GM04504 (cell line): ENCODE measurements at regions not wholly inside any gene's neighbourhood (a gene's known extent, or its start where the extent isn't known, plus 50 kb on each side); places are given as distances from the start of the nearest gene placed in this dataset.
A peak's percentile ranks its signal among the peaks of the same experiment; 100 is the strongest.

Source experiments
- DNase-seq: peaks from one replicate; pipeline ENCODE4 v3.0.0-alpha.2; 2012; ENCODE audit warnings: low read depth

DNA sequence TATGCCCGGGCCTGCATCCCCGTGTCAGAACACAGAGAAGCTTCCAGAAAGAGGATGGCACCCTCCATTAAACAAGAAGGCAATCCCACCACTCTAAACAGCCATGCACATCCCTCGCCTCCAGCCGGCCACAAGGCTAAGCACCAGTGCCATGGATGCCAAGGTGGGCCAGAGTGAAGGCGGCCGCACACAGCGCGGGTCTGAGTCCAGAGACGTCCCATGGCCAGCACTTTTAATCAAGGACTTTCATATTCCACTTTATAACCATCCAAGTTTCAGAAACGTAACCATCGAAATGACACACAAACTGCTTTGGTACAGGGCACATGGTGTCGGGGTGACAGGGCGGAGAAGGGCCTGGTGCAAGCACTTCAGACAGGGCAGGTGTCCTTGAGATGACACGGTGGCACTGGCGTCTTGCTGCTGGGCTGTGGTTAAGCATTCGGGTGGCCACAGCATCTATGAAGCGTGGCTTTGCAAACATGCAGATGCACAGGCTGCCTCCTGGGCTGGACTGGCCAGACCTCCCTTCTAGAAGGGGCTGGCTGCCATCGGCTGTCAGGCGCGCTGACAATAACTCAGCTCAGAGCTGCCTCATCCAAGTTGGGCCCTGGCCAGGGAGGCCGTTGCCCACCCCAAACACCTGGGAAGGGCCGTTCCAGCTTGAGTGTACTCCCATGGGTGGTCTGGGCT is 117.2 kb downstream of the RFLNA start:
- DNase-seq = no peak

DNA sequence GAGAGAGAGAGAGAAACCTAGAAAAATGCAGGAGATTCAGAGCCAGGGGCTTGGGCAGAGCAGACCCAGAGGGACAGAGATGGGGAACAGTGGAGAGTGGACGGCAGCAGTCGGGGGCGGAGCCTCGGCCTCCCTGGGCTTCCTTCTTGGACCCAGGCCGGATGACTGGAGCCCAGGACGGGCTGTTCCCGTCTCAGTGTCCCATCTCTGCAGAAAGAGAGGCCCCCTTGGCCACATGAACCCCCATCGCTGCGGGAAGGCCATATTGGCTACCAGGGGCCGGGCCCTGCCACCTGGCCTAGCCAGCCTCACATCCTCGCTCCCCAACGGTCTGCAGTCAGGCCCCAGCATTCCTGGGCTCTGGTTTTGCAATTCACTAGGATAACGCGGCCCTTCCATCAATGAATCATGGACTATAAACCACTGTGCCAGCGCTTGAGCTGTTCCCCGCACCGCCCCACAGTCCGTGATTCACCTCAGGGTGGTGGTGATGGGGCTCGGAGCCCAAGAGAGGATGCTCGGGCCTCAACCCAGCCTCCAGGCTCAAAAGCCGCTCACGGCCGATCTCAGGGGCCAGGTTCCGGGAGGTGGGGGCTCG is 116.5 kb downstream of the RFLNA start:
- peak; percentile 96 for DNase-seq

DNA sequence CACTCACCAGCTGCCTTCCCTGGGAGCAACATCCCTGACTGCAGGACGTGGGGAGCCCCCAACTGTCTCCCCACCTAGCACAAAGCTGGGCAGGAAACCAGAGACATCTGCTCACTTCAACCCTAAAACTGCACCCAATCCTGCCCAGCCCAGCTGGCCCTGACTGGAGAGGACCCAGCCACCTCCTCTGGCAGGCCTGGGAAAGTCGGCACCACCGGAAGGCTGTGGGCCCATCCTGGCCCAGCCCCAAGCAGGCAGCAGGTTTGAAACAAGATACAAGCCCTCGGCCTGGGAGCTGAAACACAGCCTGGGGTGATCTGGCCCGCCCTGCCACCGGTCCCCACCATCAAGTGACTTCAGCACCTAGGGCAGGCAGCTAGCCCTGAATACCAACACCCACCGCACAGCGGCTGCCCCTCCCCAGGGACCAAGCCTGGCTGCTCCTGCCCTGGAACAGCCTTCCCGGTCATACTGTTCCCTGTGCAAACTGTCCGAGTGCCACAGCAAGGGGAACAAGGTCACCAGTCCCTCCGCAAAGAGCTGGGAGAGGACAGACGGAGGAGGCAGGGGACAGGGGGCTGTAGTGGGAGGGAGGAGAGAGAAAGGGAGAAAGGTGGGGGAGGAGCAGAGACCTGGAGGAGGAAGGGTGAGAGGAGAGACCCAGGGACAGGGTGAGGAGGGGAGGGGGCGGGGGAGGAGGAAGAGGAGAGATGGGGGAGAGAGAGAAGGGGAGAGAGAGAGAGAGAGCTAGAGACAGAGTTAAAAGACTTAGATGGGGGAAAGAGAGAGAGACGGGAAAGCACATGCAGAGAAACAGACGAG is 115.7 kb downstream of the RFLNA start:
- no peak for DNase-seq

DNA sequence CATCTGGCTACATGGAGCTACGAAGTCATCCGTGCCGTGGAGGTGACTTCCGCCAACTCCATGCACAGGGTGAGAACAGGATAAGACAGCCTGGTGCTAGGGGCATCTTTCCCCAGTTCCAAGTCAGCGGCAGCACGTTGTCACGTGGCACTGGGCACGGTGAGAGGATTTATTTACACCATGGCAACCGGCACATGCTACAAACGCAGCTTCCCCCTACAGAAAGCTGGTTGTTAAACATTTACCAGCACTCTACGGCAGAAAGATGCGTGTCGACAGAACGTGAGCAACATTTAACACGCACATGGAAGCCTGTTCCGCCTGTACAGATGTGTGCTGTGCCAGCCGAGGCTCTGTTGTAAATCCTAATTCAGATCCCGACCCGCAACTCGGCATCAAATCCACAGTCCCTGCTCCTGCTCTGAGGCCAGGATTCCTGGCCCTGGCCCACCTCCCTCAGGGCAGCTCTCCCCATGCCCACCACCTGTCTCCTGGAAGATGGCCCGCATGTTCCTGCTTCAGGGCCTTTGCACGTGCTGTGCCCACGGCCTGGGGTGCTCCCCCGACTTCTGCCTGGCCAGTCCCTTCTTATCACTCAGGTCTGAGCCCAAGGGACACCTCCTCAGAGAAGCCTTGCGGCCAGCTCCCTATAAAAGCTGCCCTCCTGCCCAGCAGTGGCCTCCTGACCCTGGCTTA is 114.1 kb downstream of the RFLNA start:
- no peak for DNase-seq

DNA sequence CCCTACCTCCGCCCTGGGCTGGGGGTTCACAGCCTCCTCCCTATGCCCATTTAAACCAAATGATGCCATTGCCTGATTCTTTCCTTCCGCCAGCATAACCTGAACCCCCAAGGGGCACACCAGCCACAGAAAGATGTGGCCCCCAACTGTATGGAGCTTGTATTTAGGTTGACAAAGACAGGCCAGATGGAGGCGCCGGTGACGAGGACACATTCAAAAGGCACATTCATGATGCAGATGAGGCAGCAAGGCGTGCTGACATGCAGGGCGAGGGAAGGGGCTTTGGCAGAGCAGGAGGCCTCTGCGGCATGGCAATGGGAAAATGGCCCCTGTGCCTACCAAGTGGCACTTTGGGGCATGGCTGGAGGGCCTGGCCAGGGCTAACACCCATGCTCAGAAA is 112.2 kb downstream of the RFLNA start:
- no peak for DNase-seq

DNA sequence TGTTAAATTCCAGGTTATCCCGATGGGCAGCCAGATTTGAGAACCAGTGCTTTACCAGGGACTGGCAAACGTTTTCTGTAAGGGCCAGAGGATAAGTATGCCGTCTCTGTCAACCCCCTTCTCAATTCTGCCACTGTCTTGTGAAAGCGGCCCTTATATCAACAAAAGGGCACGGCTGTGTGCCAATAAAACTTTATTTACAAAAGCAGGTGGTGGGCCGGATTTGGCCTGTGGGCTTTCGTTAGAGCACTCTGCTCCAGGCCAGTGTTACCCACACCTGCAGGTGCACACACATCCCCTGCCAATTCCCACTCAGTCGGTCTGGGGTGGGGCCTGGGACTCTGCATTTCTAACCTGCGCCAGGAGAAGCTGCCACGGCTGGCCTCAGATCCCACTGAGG is 111.2 kb downstream of the RFLNA start:
- no peak for DNase-seq

DNA sequence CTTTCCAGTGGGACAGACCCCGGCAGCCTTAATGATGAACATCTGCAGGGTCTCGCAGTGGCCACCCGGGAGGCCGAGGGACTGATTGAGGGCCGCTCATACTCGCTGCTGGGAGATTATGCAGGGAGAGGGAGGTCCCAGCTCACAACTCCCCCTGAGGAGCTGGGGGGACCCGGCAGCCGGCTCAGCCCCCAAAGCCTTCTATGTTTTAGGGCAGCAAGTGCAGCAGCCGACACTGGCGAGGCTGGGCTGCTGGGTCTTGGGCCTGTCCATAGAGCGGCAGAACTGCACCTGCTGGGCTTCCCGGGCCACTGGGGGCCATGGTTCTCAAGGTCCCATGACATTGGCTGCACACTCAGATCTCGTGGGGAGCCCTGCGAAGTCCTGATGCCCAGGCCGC is 110.7 kb downstream of the RFLNA start:
- no peak for DNase-seq

DNA sequence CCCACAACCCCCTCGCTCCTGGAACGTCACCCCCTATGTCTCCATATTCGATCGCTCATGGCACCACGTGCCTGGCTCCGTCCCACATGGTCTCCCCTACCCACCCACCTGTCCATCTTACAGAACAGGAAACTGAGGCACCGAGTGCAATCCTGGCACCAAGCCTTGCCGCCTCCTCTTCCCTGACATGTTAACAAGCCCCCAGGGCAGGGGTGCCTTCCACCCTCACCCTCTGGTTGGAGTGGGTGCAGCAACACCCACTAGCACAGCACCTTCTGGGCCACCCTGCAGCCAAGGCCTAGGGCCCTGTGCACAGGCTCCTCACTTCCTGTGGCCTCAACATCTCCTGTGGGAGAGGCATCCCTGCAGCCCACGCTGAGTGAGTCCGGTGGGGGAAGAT is 110.3 kb downstream of the RFLNA start:
- DNase-seq = no peak

DNA sequence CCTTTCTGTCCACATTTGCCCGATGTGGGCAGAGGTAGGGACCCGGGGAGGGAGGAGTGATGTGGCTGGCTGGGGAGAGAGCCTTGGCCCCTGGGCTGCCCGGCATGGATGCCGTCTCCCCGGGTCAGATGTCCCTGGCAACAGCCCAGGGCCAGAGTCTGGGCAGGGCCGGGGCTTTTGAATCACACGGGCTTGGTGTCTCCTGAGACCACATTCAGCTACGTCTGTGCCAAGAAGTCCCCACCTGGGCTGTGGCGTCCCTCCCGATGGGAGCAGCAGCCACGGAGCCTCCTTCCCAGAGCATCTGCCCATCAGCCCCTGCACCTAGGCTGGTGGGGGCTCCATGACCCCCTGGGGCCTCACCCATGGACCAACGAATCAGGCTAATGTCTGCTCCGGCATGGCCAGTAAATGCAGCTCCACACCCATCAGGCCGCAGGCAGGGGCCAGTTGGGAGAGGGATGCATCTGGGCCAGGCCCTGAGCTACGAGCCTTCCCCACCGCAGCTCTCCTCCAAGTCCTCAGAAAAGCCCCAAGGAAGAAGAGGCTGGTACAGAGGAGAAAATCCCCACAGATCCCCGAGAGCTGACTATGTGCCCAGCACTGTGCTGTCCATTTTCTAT is 109.4 kb downstream of the RFLNA start:
- no peak for DNase-seq

DNA sequence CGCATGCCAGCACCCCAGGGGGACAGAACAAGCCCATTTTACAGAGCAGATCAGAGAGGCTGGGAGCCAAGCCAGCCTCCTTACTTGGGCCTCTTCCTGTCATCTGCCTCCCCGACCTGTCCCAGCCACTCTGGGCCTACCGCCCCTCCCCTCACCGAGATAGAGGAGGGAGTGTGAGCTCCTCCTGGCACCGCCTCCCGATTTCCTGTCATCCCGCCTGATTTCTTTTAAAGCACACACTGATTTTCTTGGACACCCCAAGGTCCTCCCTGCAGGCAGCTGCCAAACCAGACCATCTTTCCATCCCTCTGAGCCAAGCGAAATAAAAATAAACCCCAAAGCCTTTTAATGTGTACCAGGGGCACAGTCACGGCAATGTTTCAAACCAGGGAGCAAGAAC is 108.4 kb downstream of the RFLNA start:
- DNase-seq = no peak

DNA sequence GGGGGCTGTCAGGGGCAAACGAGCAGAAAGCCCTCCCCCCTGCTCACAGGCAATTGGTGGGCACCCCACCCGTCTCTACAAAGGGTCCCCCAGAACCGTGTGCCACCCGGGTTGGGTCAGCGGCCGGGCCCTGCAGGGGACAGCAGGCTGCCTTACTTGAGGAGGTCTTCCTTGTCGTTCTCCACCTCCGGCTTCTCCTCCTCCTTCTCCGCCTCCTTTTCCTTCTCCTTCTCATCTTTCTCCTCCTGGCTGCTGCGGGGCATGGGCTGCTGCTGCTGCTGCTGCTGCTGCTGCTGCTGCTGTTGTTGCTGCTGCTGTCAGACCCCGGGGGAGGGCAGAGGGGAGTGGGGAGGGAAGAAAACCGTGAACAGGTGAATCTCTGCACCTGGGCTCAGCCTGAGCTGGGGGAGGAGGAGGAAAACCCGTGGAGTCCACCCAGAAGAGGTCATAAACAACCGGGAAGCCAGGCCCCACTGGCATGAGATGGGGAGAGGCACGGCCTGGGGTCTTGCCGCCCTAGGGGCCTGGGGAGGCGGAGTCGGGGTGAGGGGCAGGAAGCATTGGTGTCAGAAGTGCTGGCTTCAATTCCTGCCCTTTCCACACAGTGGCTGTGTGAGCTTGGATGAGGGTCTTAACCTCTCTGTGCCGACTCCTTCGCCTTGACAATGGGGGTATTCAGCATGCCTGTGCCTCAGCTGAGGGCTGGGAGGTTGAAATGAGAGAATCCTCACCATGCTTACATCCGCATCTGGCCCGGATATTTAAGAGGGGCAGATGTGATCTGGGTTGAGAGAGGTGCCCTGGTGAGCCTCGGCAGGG is 107.6 kb downstream of the RFLNA start:
- no peak for DNase-seq

DNA sequence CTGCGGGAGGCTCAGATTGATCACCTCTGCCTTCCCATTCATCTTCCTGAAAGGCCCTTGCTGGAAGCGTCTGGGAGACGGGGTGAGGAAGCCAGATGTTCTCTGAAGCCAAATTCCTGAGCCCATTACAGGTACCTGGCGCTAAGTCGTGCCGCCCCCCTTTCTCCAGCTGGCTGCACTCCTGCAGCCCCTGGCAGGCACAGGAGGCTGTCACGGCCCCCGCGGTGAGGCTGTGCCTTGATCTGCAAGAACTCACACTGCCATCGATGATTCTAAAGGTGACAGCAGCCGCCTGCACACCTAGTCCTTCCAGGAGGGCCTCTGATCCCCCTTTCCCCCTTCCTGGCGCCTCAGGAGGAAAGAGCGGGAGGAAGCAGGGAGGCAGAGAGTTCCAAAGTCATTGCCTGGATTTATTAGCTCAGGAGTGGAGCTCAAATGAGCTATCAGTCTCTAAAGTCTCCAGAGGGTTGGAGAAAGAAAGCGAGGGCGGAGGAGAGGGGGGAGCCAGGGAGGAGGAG is 106.9 kb downstream of the RFLNA start:
- no peak for DNase-seq

DNA sequence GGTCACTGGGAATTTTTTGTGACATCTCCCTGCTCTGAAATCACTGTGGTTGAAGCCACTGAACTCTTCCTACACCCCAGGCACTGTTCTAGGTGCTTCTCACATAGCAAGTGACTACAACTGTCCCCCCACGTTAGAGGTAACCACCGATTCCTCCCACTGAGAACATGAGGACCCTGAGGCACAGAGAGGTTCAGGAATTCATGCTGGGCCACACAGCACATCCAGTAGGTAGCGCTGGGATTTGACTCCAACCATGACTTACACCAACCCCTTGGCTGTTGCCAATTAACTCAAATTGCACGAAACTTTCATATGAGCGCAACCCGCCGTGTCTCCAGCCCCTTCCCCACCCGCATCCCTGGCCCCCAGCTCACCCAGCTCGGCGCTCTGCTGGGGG is 105.2 kb downstream of the RFLNA start:
- no peak for DNase-seq

DNA sequence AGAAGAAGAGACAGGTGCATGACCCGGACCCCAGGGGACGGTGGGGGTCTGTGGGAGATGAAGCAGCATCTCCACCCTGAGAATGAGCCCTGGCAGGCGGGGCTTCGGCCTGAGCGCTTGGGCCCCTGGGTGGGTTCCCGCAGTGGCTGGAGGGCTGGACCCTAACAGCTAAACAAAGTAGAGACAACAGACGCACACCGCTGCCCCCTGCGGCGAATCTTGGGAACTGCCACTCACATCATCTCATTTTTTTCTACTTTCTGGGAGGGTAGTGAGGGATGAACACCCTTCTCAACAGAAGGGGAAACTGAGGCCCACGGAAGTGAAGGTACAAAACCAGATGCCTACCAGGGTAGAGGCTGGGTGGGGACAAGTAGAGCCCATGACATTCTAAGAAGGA is 104.7 kb downstream of the RFLNA start:
- DNase-seq = no peak

DNA sequence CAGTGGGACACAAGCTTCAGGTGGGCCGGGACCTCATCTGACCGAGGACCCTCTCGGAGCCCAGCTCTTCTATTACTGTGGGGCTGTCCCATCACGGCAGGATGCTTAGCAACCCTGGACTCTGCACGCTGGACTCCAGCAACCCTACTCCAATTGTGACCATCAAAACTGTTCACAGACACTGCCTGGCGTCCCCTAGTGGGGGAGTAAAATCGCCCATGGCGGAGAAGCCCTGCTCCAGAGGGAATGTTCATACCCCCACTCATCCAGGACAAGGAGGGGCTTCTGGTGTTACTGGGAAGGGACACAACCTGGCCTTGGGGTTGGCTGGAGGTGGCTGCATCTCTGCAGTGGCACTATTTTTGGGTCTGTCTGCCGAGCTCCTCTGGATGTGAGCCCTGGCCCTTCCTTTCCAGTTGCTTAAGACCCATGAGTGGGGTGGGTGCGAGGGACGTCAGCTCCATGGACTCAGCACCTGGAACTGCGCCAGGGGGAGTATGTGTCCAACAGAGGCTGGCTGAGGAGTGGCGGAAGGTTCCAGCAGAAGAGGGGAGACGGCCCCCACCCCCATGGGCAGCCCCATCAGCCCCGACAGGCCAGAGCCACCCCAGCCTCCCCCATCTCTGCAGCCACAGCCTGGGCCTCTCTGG is 103.8 kb downstream of the RFLNA start:
- DNase-seq = no peak

DNA sequence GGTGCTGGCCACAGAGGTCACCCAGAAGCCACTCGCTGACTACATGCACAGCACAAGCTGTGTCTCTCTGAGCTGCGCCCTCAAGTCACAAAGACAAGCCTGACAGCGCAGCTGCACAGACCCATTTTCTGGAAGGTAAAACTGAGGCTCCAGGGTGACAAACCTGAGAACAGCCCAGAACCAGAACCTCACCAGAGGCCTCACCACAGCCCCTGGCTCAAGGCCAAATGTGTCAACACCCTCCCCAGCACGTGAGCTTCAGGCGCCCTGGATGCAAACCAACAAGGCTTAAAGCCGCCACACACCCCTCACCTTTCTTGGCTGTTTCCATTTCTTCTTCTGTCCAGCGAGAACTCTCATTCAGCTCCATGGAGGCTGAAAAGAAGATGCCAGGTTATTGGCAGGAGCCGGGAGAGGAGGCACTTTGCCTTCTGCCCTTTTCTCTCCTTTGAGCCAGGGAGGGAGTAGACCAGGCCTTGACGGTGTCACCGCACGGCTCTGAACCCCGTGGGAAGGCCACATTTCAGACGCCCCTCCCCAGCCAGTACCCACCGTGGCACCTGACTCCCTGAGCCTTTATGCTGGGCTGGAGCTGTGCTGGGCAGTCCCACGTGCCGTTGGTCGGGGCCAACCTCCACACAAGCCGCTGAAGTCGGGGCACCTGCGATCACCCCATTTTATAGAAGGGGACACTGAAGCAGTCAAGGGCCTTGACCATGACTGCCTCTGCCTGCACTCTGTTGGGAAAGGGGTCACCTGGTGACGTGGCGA is 103.1 kb downstream of the RFLNA start:
- no peak for DNase-seq

DNA sequence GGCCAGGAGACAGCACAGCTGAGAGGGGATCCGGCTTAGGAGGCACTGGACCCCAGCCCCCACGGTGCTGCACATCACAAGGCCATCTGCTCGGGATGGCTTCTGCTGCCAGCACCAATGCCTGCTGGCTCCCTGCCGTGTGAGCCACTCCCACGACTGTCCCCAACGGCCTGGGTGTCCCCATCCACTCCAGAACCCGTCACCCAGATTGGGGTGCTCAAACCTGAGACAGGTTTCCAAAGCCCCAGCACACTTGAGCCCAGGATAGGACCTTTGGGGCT is 102.4 kb downstream of the RFLNA start:
- no peak for DNase-seq

DNA sequence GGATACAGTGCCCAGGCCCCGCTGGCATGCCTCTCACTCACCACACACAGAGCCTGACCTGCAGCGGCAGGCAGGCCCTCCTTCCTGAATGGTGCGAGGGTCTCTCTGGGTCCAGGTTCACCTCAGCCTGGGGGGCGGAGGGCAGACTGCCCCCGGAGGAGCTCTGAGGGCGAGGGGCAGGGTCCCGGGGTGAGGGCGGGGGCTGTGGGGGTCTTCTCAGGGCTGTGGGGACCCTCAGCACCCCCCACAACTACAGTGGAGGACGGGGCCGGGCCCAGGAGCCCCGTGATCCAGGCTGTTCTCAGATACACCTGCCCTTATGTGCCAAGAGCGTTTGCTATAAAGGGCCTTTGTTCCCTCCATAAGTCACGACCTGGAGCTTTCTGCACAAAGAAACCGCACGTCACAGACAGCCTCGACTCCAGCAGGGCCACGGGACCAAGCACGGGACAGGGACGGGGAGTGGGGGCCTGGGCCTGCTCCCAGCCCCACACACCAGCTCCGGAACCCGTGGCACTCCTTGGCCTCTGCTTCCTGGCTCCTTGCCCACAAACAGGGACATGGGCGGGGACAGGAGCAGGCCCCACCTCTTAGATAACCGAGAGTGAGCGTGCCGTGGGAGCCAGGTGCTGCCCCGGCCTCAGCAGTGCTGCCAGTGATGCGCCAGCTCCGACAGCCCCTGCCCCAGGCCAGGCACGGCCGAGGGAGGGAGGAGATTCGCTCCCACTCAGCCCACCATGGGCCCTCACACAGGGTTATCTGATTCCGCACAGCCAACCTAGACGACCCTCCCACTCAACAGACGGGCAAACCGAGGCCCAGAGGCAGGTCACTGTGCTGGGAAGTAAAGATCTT is 101.9 kb downstream of the RFLNA start:
- no peak for DNase-seq

DNA sequence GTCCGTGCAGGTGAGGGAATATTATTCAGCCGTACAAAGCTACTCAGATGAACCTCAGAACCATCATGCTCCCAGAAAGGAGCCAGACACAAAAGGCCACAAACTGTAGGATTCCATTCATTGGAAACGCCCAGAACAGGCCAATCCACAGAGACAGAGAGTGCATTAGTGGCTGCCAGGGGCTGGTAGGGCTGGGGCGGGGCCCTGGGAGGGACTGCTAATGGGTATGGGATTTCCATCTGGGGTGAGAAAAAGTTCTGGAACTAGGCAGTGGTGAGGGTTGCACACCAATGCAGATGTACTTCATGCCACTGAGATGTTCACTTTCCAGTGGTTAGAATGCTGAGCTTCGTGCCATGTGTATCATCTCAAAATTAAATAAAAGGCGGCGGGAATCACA is 101.1 kb downstream of the RFLNA start:
- DNase-seq = no peak
